Muscle layer of colon (tissue), 2 donors: ENCODE measurements at regions not wholly inside any gene's neighbourhood (a gene's known extent, or its start where the extent isn't known, plus 50 kb on each side); places are given as distances from the start of the nearest gene placed in this dataset.
"Not testable (repeated sequence)": the region's sequence is repeated elsewhere in the genome, so short reads cannot be mapped to it uniquely, and the experiment has no call there.

ENCODE experiments used
- H3K27ac ChIP-seq: one replicate; pipeline ENCODE4 v1.7.0; 2013; ENCODE audit warnings: low read depth, mild to moderate bottlenecking, low read length, moderate library complexity
- H3K27me3 ChIP-seq, 2 donors: one replicate each; pipeline ENCODE4 v1.7.0; 2013; ENCODE audit warnings: low read length in 2 of 2, mild to moderate bottlenecking in 2 of 2; ENCODE audit not compliant: insufficient read depth in 2 of 2, control insufficient read depth in 1 of 2
- H3K36me3 ChIP-seq: one replicate; pipeline ENCODE4 v1.7.0; 2013; ENCODE audit warnings: mild to moderate bottlenecking, low read length; ENCODE audit not compliant: insufficient read depth
- H3K4me1 ChIP-seq: one replicate; pipeline ENCODE4 v1.7.0; 2013; ENCODE audit warnings: mild to moderate bottlenecking, low read length; ENCODE audit not compliant: insufficient read depth
- H3K4me3 ChIP-seq, 2 donors: one replicate each; pipeline ENCODE4 v1.7.0; 2013; ENCODE audit warnings: low read length in 2 of 2, low read depth in 1 of 2, mild to moderate bottlenecking in 1 of 2, moderate library complexity in 1 of 2
- H3K9ac ChIP-seq: one replicate; pipeline ENCODE4 v1.7.0; 2013; ENCODE audit warnings: low read length
- H3K9me3 ChIP-seq: one replicate; pipeline ENCODE4 v1.7.0; 2013; ENCODE audit warnings: mild to moderate bottlenecking, low read length
- donor health status: abdominal sarcoma.
- donor health status: Adenocarcinoma of cecum.

GRCh38 chr2:132274000-132274399 is 112.2 kb upstream of the ANKRD30BL start:
- no peaks in the 10 kb centered on the region for H3K9me3 ChIP-seq
- H3K9ac ChIP-seq: no peak overlapping the region
- H3K36me3 ChIP-seq: no peaks in the 10 kb centered on the region
- H3K27me3 ChIP-seq: no peaks in the 10 kb centered on the region
- no peak overlapping the region for H3K4me3 ChIP-seq
- H3K4me1 ChIP-seq: no peaks in the 10 kb centered on the region
- H3K27ac ChIP-seq: no peak overlapping the region

- no peaks in the 10 kb centered on the region for H3K4me1 ChIP-seq
- no peak overlapping the region for H3K27ac ChIP-seq
Measured at GRCh38 chr2:132275396-132275795, 113.6 kb upstream of the ANKRD30BL start.

GRCh38 chr2:132276571-132276981 is 114.8 kb upstream of the ANKRD30BL start:
- Histone ChIP-seq H3K9me3 (no peaks in the 10 kb centered on the region), H3K27me3 (no peaks in the 10 kb centered on the region), H3K27ac (no peak overlapping the region), H3K36me3 (no peaks in the 10 kb centered on the region), H3K4me1 (no peaks in the 10 kb centered on the region), H3K9ac (no peak overlapping the region), H3K4me3 (no peak overlapping the region)

More at GRCh38 chr2:132275396-132275795, 113.6 kb upstream of the ANKRD30BL start:
- no peak overlapping the region for H3K4me3 ChIP-seq
- no peaks in the 10 kb centered on the region for H3K9me3 ChIP-seq
- no peaks in the 10 kb centered on the region for H3K27me3 ChIP-seq
- no peak overlapping the region for H3K9ac ChIP-seq
- no peaks in the 10 kb centered on the region for H3K36me3 ChIP-seq

GRCh38 chr2:132278267-132278666 is 116.5 kb upstream of the ANKRD30BL start:
- Histone ChIP-seq H3K4me3 (no peak overlapping the region), H3K4me1 (no peaks in the 10 kb centered on the region), H3K9me3 (no peaks in the 10 kb centered on the region), H3K27ac (no peak overlapping the region), H3K9ac (no peak overlapping the region), H3K27me3 (no peaks in the 10 kb centered on the region), H3K36me3 (no peaks in the 10 kb centered on the region)

GRCh38 chr2:132279344-132279743 is 117.6 kb upstream of the ANKRD30BL start:
- Histone ChIP-seq H3K27me3 (no peaks in the 10 kb centered on the region), H3K4me3 (no peak overlapping the region), H3K9me3 (no peaks in the 10 kb centered on the region), H3K9ac (no peak overlapping the region), H3K27ac (no peak overlapping the region), H3K36me3 (no peaks in the 10 kb centered on the region), H3K4me1 (no peaks in the 10 kb centered on the region)

- Histone ChIP-seq H3K4me3 (no peak overlapping the region), H3K4me1 (no peaks in the 10 kb centered on the region), H3K36me3 (no peaks in the 10 kb centered on the region), H3K9ac (no peak overlapping the region), H3K9me3 (no peaks in the 10 kb centered on the region), H3K27ac (no peak overlapping the region), H3K27me3 (no peaks in the 10 kb centered on the region)
Measured at GRCh38 chr2:132279930-132280615, 118.3 kb upstream of the ANKRD30BL start.

- Histone ChIP-seq H3K27ac (no peak overlapping the region), H3K4me1 (no peaks in the 10 kb centered on the region), H3K9me3 (no peaks in the 10 kb centered on the region), H3K9ac (no peak overlapping the region), H3K36me3 (no peaks in the 10 kb centered on the region), H3K4me3 (no peak overlapping the region), H3K27me3 (no peaks in the 10 kb centered on the region)
Measured at GRCh38 chr2:132280912-132281311, 119.2 kb upstream of the ANKRD30BL start.

GRCh38 chr2:132282104-132282503 is 120.4 kb upstream of the ANKRD30BL start:
- H3K4me1 ChIP-seq, H3K36me3 ChIP-seq, H3K4me3 ChIP-seq, H3K27me3 ChIP-seq, H3K9ac ChIP-seq, H3K9me3 ChIP-seq, H3K27ac ChIP-seq: not testable (repeated sequence)

- H3K27me3 ChIP-seq: no peaks in the 10 kb centered on the region
- no peaks in the 10 kb centered on the region for H3K4me1 ChIP-seq
- H3K4me3 ChIP-seq: no peak overlapping the region
- H3K27ac ChIP-seq: no peak overlapping the region
- no peak overlapping the region for H3K9ac ChIP-seq
- no peaks in the 10 kb centered on the region for H3K36me3 ChIP-seq
- no peaks in the 10 kb centered on the region for H3K9me3 ChIP-seq
Measured at GRCh38 chr2:132282911-132283310, 121.2 kb upstream of the ANKRD30BL start.

- H3K9me3 ChIP-seq, H3K9ac ChIP-seq, H3K36me3 ChIP-seq, H3K27me3 ChIP-seq, H3K4me3 ChIP-seq, H3K4me1 ChIP-seq, H3K27ac ChIP-seq: not testable (repeated sequence)
Measured at GRCh38 chr2:132286289-132286911, 124.6 kb upstream of the ANKRD30BL start.

GRCh38 chr2:132287910-132288309 is 126.2 kb upstream of the ANKRD30BL start:
- H3K27me3 ChIP-seq, H3K36me3 ChIP-seq, H3K4me3 ChIP-seq, H3K9ac ChIP-seq, H3K4me1 ChIP-seq, H3K27ac ChIP-seq, H3K9me3 ChIP-seq: not testable (repeated sequence)

GRCh38 chr2:132289138-132289537 is 127.4 kb upstream of the ANKRD30BL start:
- H3K4me1 ChIP-seq, H3K36me3 ChIP-seq, H3K27me3 ChIP-seq, H3K9ac ChIP-seq, H3K27ac ChIP-seq, H3K9me3 ChIP-seq, H3K4me3 ChIP-seq: not testable (repeated sequence)
